ENCODE measurements at regions not wholly inside any gene's neighbourhood (a gene's known extent, or its start where the extent isn't known, plus 50 kb on each side); places are given as distances from the start of the nearest gene placed in this dataset.

DNA sequence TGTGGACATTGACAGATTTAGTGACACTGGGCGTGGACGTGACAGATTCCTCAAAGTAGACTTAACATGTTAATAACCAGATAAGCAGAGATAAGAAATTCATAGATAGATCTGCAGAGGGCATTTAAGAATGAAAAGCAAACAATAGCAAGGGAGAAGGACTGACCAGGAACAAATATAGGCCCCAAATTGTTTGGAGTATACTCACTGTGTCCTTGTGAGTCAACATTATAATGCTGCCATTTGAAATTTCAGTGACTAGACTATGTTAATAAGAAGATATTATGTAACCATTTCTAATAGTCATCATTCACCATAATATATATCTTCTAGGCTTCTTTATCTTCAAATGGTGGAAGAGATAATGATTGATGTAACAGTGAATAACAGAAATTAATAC is 78.1 kb upstream of the SLC38A11 start:
- CTCF ChIA-PET = no interaction called here
- POLR2A ChIA-PET (ENCODE audit: low non-redundant PET) = no interaction called here
- DNase-seq (ENCODE audit: low spot score) = no peak
- no peak overlapping the region for H3K27ac ChIP-seq
- TF ChIP-seq, protein P1, sequence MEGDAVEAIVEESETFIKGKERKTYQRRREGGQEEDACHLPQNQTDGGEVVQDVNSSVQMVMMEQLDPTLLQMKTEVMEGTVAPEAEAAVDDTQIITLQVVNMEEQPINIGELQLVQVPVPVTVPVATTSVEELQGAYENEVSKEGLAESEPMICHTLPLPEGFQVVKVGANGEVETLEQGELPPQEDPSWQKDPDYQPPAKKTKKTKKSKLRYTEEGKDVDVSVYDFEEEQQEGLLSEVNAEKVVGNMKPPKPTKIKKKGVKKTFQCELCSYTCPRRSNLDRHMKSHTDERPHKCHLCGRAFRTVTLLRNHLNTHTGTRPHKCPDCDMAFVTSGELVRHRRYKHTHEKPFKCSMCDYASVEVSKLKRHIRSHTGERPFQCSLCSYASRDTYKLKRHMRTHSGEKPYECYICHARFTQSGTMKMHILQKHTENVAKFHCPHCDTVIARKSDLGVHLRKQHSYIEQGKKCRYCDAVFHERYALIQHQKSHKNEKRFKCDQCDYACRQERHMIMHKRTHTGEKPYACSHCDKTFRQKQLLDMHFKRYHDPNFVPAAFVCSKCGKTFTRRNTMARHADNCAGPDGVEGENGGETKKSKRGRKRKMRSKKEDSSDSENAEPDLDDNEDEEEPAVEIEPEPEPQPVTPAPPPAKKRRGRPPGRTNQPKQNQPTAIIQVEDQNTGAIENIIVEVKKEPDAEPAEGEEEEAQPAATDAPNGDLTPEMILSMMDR (conservative IDR thresholded peaks at IDR 0.05; ENCODE audit: low read depth) = no peak

DNA sequence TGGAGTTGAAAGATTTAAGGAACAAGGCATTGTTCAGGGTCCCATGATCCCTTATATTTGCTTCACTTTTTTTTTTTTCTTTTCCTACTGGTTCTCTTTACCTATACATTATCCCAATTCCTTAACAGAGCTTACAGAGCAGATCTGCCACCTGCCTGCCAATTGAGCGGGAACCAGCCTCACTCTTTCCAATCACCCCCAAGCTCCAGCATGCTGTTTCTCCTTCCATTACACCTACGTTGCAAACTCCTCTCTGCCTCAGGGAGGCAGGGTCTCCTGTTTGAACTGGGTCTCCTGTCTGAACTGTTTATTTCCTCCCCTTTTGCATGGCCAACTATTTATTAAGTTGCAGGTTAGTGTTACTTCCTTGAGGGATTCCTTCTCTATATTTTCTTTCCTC is 77.2 kb upstream of the SLC38A11 start:
- CTCF ChIA-PET = no interaction called here
- DNase-seq (ENCODE audit: low spot score) = no peak
- H3K27ac ChIP-seq = no peak overlapping the region
- TF ChIP-seq, protein P1 (conservative IDR thresholded peaks at IDR 0.05; ENCODE audit: low read depth) = no peak
- POLR2A ChIA-PET (ENCODE audit: low non-redundant PET) = no interaction called here

DNA sequence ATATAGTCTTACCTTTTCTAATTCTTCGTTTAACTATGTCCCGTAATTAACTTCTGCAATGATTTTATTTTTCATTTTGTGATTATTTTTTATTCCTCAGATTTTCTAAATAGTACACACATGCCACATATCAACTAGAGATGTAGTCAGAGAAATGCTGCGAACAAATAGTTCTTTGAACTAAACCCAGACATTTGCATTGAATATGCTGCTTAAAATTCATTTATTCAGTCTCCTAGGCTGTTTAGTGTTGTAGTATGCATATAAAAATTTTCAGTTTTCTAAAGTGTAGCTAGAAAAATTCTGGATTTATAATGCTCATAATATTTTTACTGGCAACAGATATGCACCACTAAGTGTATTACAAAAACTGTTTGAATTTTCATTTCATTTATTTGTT is 68.9 kb upstream of the SLC38A11 start:
- TF ChIP-seq, protein P1 (conservative IDR thresholded peaks at IDR 0.05; ENCODE audit: low read depth) = no peak
- ChIA-PET POLR2A (ENCODE audit: low non-redundant PET) (no interaction called here), CTCF (interaction anchor here (1.1 kb wide), 1 partner anchor 9 kb away, joined by 3 read pairs; no protein-coding TSS in a partner anchor)
- DNase-seq (ENCODE audit: low spot score) = no peak
- H3K27ac ChIP-seq = no peak overlapping the region

DNA sequence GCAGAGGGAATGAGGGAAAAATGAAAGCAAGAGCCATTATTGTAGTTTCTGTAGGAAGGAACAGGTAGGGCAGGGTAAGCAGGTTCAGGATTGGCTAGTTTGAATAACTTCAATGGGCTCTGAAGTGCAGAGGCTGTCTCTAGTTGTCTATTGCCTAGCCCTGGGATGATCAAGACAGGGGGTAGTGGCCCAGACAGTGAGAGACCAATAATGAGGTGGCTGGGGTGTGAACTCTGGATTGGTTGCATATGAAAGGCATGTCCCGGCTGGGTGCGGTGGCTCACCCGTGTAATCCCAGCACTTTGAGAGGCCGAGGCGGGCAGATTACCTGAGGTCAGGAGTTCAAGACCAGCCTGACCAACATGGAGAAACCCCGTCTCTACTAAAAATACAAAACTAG is 67.5 kb upstream of the SLC38A11 start:
- no peak for DNase-seq (ENCODE audit: low spot score)
- CTCF ChIA-PET = no interaction called here
- POLR2A ChIA-PET (ENCODE audit: low non-redundant PET) = no interaction called here
- TF ChIP-seq, protein P1 (conservative IDR thresholded peaks at IDR 0.05; ENCODE audit: low read depth) = no peak
- no peak overlapping the region for H3K27ac ChIP-seq

DNA sequence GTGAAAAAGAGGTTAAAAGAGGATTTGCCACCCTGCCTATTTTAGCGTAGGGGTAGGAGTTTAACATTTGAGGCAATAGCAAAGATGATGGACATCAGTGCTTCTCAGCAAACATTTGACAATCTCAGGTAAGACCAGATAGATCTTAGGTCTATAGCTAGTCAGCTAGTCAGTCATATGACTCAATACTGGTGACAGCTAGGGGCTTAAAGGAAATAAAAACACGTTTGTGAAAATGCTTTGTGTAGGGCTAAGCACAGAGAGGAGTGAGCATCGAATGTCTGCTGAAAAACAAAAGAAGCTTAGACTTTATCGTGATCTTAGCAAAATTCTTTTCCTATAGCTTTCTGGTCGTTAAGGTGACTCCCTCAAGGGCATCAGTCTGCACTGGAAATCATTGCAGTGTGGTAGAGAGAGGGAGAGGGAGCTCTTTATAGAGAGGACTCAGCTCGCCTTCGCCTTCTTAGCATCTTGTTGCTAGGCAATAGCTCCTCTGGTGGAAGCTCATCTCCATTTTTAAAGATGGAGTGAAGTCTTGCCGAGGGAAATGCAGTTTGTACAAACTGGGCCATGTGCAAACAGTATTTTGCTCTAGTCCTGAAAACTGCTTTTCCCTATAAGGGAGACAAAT is 62.8 kb upstream of the SLC38A11 start:
- POLR2A ChIA-PET (ENCODE audit: low non-redundant PET) = no interaction called here
- no peak for DNase-seq (ENCODE audit: low spot score)
- H3K27ac ChIP-seq = no peak overlapping the region
- TF ChIP-seq, protein P1 (conservative IDR thresholded peaks at IDR 0.05; ENCODE audit: low read depth) = no peak
- CTCF ChIA-PET = interaction anchor here (0.5 to 1.3 kb wide), 2 partner anchors 9 to 25 kb away, joined by 3 read pairs; no protein-coding TSS in a partner anchor

DNA sequence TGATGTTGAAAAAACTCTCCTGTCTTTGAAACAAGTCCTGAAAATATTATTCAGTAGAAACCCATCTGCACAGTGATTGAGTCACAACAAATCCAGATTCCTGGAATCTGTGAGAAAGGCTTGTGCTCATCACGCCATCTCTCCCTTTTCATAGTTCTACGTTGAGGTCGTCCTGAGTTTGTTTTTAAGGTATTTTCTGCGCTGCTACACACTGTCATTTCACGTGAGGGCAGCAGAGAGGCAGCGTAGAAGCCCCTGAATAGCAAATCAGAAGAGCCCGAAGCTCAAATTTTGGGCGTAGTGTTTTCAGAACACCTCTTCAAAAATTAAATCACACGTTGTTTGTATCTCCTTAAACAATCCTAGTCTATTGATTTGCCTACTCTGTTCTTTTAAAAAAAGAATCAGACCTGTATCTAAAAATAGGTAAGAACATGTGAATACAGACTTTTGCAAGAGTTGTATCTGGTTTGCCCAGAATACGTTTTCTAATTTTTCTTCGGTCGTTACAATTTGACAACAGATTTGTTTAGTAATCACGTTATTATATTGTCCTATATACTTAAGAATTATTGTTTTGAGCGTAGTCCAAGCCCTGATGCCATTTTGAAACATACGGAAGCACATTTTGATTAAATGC is 61.6 kb upstream of the SLC38A11 start:
- no peak overlapping the region for H3K27ac ChIP-seq
- peak; percentile 44 for DNase-seq (ENCODE audit: low spot score)
- ChIA-PET POLR2A (ENCODE audit: low non-redundant PET) (no interaction called here), CTCF (interaction anchor here (0.6 to 1.3 kb wide), 13 partner anchors 15 to 858 kb away, joined by 3 to 5 read pairs (median 3); partner anchors contain the start of gene SCN3A)
- TF ChIP-seq, protein P1 (conservative IDR thresholded peaks at IDR 0.05; ENCODE audit: low read depth) = peak; percentile 71

Measured in RWPE1 (cell line).